Stimulated activated effector memory CD8-positive, alpha-beta T cell treated with anti-CD3 and anti-CD28 coated beads, Interleukin-12 subunit alpha, Interleukin-12 subunit beta, amount 100 ng/mL, for 72 hours (primary cell): ENCODE measurements at regions not wholly inside any gene's neighbourhood (a gene's known extent, or its start where the extent isn't known, plus 50 kb on each side); places are given as distances from the start of the nearest gene placed in this dataset.
A peak's percentile ranks its signal among the peaks of the same experiment; 100 is the strongest.
"Not testable (repeated sequence)": the region's sequence is repeated elsewhere in the genome, so short reads cannot be mapped to it uniquely, and the experiment has no call there.

Experiments used
- ATAC-seq: fragments of 150-1000 bp; cut with Tn5 transposase; 2 replicates; pipeline ENCODE4 v1.10.0; 2021
- DNase-seq, 2 donors: peaks; one replicate each; pipeline ENCODE4 v3.0.0; 2021 to 2022; ENCODE audit warnings: low spot score in 2 of 2
- H3K27ac Mint-ChIP-seq: one replicate; pipeline ENCODE4 v1.8.0; 2022; ENCODE audit warnings: mild to moderate bottlenecking, mixed read lengths
- H3K36me3 Mint-ChIP-seq: one replicate; pipeline ENCODE4 v1.8.0; 2022; ENCODE audit warnings: mild to moderate bottlenecking, mixed read lengths
- H3K4me1 Mint-ChIP-seq: one replicate; pipeline ENCODE4 v1.8.0; 2022; ENCODE audit warnings: mixed read lengths
- H3K4me3 Mint-ChIP-seq: one replicate; pipeline ENCODE4 v1.8.0; 2022; ENCODE audit warnings: mild to moderate bottlenecking, mixed read lengths
- H3K9me3 Mint-ChIP-seq: one replicate; pipeline ENCODE4 v1.8.0; 2022; ENCODE audit warnings: mixed read lengths

- no peaks in the 10 kb centered on the region for H3K4me1 Mint-ChIP-seq
- H3K9me3 Mint-ChIP-seq = no peaks in the 10 kb centered on the region
- ATAC-seq (no peak), DNase-seq (no peak)
- H3K36me3 Mint-ChIP-seq = no peaks in the 10 kb centered on the region
- H3K4me3 Mint-ChIP-seq = no peak overlapping the region
- no peak overlapping the region for H3K27ac Mint-ChIP-seq
These were observed 70.1 kb upstream of the SGO1 start for GRCh38 chr3:20256144-20256543.

- DNase-seq = no peak
- no peaks in the 10 kb centered on the region for H3K9me3 Mint-ChIP-seq
- H3K27ac Mint-ChIP-seq = no peak overlapping the region
- ATAC-seq = no peak
- H3K4me3 Mint-ChIP-seq = no peak overlapping the region
- H3K4me1 Mint-ChIP-seq = no peaks in the 10 kb centered on the region
- no peaks in the 10 kb centered on the region for H3K36me3 Mint-ChIP-seq
These were observed 68.5 kb upstream of the SGO1 start for GRCh38 chr3:20254268-20255117.

GRCh38 chr3:20250786-20251185, 64.8 kb upstream of the SGO1 start:
- no peak overlapping the region for H3K4me3 Mint-ChIP-seq
- DNase-seq (no peak), ATAC-seq (no peak)
- H3K36me3 Mint-ChIP-seq = no peaks in the 10 kb centered on the region
- H3K4me1 Mint-ChIP-seq = no peaks in the 10 kb centered on the region
- H3K27ac Mint-ChIP-seq = no peak overlapping the region
- H3K9me3 Mint-ChIP-seq = peaks cover 2% of the 10 kb centered on the region

GRCh38 chr3:20250314-20250713, 64.3 kb upstream of the SGO1 start:
- no peak overlapping the region for H3K27ac Mint-ChIP-seq
- H3K9me3 Mint-ChIP-seq = peaks cover 2% of the 10 kb centered on the region
- no peak overlapping the region for H3K4me3 Mint-ChIP-seq
- ATAC-seq (no peak), DNase-seq (no peak)
- no peaks in the 10 kb centered on the region for H3K4me1 Mint-ChIP-seq
- H3K36me3 Mint-ChIP-seq = no peaks in the 10 kb centered on the region

- Mint-ChIP-seq H3K4me1 (no peaks in the 10 kb centered on the region), H3K9me3 (peaks cover 2% of the 10 kb centered on the region), H3K4me3 (no peak overlapping the region), H3K36me3 (no peaks in the 10 kb centered on the region), H3K27ac (no peak overlapping the region)
- DNase-seq = no peak
- peak; percentile 46 for ATAC-seq
These were observed 60.7 kb upstream of the SGO1 start for GRCh38 chr3:20246662-20247061.

GRCh38 chr3:20245781-20246180, 59.8 kb upstream of the SGO1 start:
- ATAC-seq (no peak), DNase-seq (no peak)
- H3K36me3 Mint-ChIP-seq = no peaks in the 10 kb centered on the region
- H3K4me3 Mint-ChIP-seq = no peak overlapping the region
- H3K9me3 Mint-ChIP-seq = peaks cover 2% of the 10 kb centered on the region
- no peaks in the 10 kb centered on the region for H3K4me1 Mint-ChIP-seq
- H3K27ac Mint-ChIP-seq = no peak overlapping the region

GRCh38 chr3:20240154-20240883, 54.3 kb upstream of the SGO1 start:
- no peak for DNase-seq
- Mint-ChIP-seq H3K36me3 (no peaks in the 10 kb centered on the region), H3K27ac (no peak overlapping the region), H3K4me3 (no peak overlapping the region), H3K9me3 (no peaks in the 10 kb centered on the region), H3K4me1 (no peaks in the 10 kb centered on the region)
- peak; percentile 26 for ATAC-seq

GRCh38 chr3:20238199-20238598, 52.2 kb upstream of the SGO1 start:
- not testable (repeated sequence) for H3K27ac Mint-ChIP-seq, H3K36me3 Mint-ChIP-seq, H3K4me3 Mint-ChIP-seq, H3K9me3 Mint-ChIP-seq, DNase-seq, H3K4me1 Mint-ChIP-seq, ATAC-seq

GRCh38 chr3:20236603-20237002, 50.6 kb upstream of the SGO1 start:
- Mint-ChIP-seq H3K27ac (no peak overlapping the region), H3K9me3 (no peaks in the 10 kb centered on the region), H3K36me3 (no peaks in the 10 kb centered on the region), H3K4me3 (no peak overlapping the region), H3K4me1 (no peaks in the 10 kb centered on the region)
- ATAC-seq (no peak), DNase-seq (no peak)
